GM19238 (cell line): ENCODE measurements at regions not wholly inside any gene's neighbourhood (a gene's known extent, or its start where the extent isn't known, plus 50 kb on each side); places are given as distances from the start of the nearest gene placed in this dataset.

ENCODE experiments used
- DNase-seq: peaks from one replicate; pipeline ENCODE4 v3.0.0; 2011; ENCODE audit warnings: low spot score; ENCODE audit not compliant: insufficient read length

GRCh38 chr6:137688230-137688971 is 178.7 kb upstream of the TNFAIP3 start:
- DNase-seq, result no peak

- DNase-seq, result no peak
These were observed 177.7 kb upstream of the TNFAIP3 start for GRCh38 chr6:137689377-137689776.

- DNase-seq, result no peak
These were observed 177.0 kb upstream of the TNFAIP3 start for GRCh38 chr6:137690034-137690433.

- DNase-seq, result no peak
These were observed 176.3 kb upstream of the TNFAIP3 start for GRCh38 chr6:137690721-137691120.

GRCh38 chr6:137692308-137692707 is 174.8 kb upstream of the TNFAIP3 start:
- DNase-seq, result no peak

- no peak for DNase-seq
These were observed 174.3 kb upstream of the TNFAIP3 start for GRCh38 chr6:137692806-137693205.

- no peak for DNase-seq
These were observed 173.3 kb upstream of the TNFAIP3 start for GRCh38 chr6:137693711-137694110.

GRCh38 chr6:137696765-137697164 is 170.3 kb upstream of the TNFAIP3 start:
- DNase-seq, result no peak

GRCh38 chr6:137697267-137697938 is 169.7 kb upstream of the TNFAIP3 start:
- DNase-seq, result no peak

GRCh38 chr6:137698636-137699030 is 168.4 kb upstream of the TNFAIP3 start:
- no peak for DNase-seq

GRCh38 chr6:137699031-137699683 is 167.9 kb upstream of the TNFAIP3 start:
- DNase-seq, result no peak

- DNase-seq, result no peak
These were observed 166.9 kb upstream of the TNFAIP3 start for GRCh38 chr6:137700161-137700560.

GRCh38 chr6:137700751-137701477 is 166.1 kb upstream of the TNFAIP3 start:
- DNase-seq, result no peak

GRCh38 chr6:137701942-137702341 is 165.1 kb upstream of the TNFAIP3 start:
- no peak for DNase-seq

GRCh38 chr6:137702791-137703424 is 164.2 kb upstream of the TNFAIP3 start:
- no peak for DNase-seq

GRCh38 chr6:137704802-137705159 is 162.3 kb upstream of the TNFAIP3 start:
- no peak for DNase-seq

GRCh38 chr6:137705160-137706082 is 161.6 kb upstream of the TNFAIP3 start:
- DNase-seq, result no peak

GRCh38 chr6:137706083-137706750 is 160.8 kb upstream of the TNFAIP3 start:
- no peak for DNase-seq

GRCh38 chr6:137707038-137707589 is 159.9 kb upstream of the TNFAIP3 start:
- DNase-seq, result no peak
